CD4-positive, alpha-beta memory T cell (primary cell): ENCODE measurements at regions not wholly inside any gene's neighbourhood (a gene's known extent, or its start where the extent isn't known, plus 50 kb on each side); places are given as distances from the start of the nearest gene placed in this dataset.

Experiments
- CTCF ChIA-PET: fragments of 350-600 bp; sonication (Branson Sonifier 250); formaldehyde crosslinking; loops from one replicate; lab custom pipeline; 2021; ENCODE audit warnings: inconsistent platforms; ENCODE audit not compliant: partially characterized antibody; lab: Charles Lee
- POLR2A ChIA-PET: fragments of 350-600 bp; sonication (Branson Sonifier 250); formaldehyde crosslinking; loops from one replicate; lab custom pipeline; 2021; ENCODE audit not compliant: partially characterized antibody; lab: Charles Lee
- DNase-seq, 5 donors: peaks; one replicate each; pipeline versions ENCODE4 v3.0.0 to v3.0.0-alpha.2; 2020 to 2022; ENCODE audit warnings: mixed read lengths in 1 of 5
- H3K27ac ChIP-seq: one replicate; pipeline ENCODE4 v1.7.0; 2013; ENCODE audit warnings: low read depth, low read length
- H3K27me3 ChIP-seq: 2 replicates; pipeline ENCODE4 v1.7.0; 2013; ENCODE audit warnings: mild to moderate bottlenecking, low read length, moderate library complexity; ENCODE audit not compliant: insufficient read depth
- H3K36me3 ChIP-seq: 2 replicates; pipeline ENCODE4 v1.7.0; 2013; ENCODE audit warnings: mild to moderate bottlenecking, low read length, moderate library complexity; ENCODE audit not compliant: insufficient read depth
- H3K4me1 ChIP-seq: 2 replicates; pipeline ENCODE4 v1.7.0; 2013; ENCODE audit warnings: mild to moderate bottlenecking, low read length, moderate library complexity; ENCODE audit not compliant: insufficient read depth
- H3K4me3 ChIP-seq, 2 donors: one replicate each; pipeline ENCODE4 v1.7.0; 2013; ENCODE audit warnings: low read length in 2 of 2, mild to moderate bottlenecking in 1 of 2
- H3K9me3 ChIP-seq, 2 donors: one replicate each; pipeline ENCODE4 v1.7.0; 2013; ENCODE audit warnings: low read length in 2 of 2, control low read depth in 1 of 2; ENCODE audit not compliant: control insufficient read depth in 1 of 2
- H3K27ac Mint-ChIP-seq, 7 donors: one replicate each; pipeline ENCODE4 v1.8.0; 2020 to 2021; ENCODE audit warnings: mixed read lengths in 7 of 7, mild to moderate bottlenecking in 6 of 7, inconsistent platforms in 3 of 7, moderate library complexity in 3 of 7
- H3K27me3 Mint-ChIP-seq, 2 donors: one replicate each; pipeline ENCODE4 v1.8.0; 2020 to 2021; ENCODE audit warnings: mixed read lengths in 2 of 2
- H3K36me3 Mint-ChIP-seq, 2 donors: one replicate each; pipeline ENCODE4 v1.8.0; 2020 to 2021; ENCODE audit warnings: mixed read lengths in 2 of 2, inconsistent platforms in 1 of 2, mild to moderate bottlenecking in 1 of 2
- H3K4me1 Mint-ChIP-seq, 4 donors: one replicate each; pipeline ENCODE4 v1.8.0; 2020 to 2021; ENCODE audit warnings: mixed read lengths in 4 of 4, mild to moderate bottlenecking in 1 of 4
- H3K4me3 Mint-ChIP-seq, 8 donors: one replicate each; pipeline ENCODE4 v1.8.0; 2020 to 2021; ENCODE audit warnings: mixed read lengths in 8 of 8, mild to moderate bottlenecking in 7 of 8, moderate library complexity in 6 of 8, inconsistent platforms in 3 of 8
- H3K9me3 Mint-ChIP-seq, 8 donors: one replicate each; pipeline ENCODE4 v1.8.0; 2020 to 2021; ENCODE audit warnings: mixed read lengths in 8 of 8, mild to moderate bottlenecking in 5 of 8, inconsistent platforms in 3 of 8, moderate library complexity in 1 of 8
- intact Hi-C: fragments of 100-400 bp; cut with micrococcal nuclease; formaldehyde crosslinking; loops from one replicate; pipeline ENCODE4 v1.15.1; 2023

- H3K4me3 Mint-ChIP-seq, result no peak overlapping the region
- peaks cover 5% of the 10 kb centered on the region for H3K27me3 ChIP-seq
- H3K36me3 Mint-ChIP-seq, result no peaks in the 10 kb centered on the region
- CTCF ChIA-PET, result no interaction called here
- H3K27ac Mint-ChIP-seq, result no peak overlapping the region
- H3K4me1 Mint-ChIP-seq, result no peaks in the 10 kb centered on the region
- H3K27ac ChIP-seq, result no peak overlapping the region
- H3K4me1 ChIP-seq, result no peaks in the 10 kb centered on the region
- POLR2A ChIA-PET, result no interaction called here
- no peak for DNase-seq
- H3K9me3 ChIP-seq, result no peaks in the 10 kb centered on the region
- H3K4me3 ChIP-seq, result no peak overlapping the region
- no peaks in the 10 kb centered on the region for H3K36me3 ChIP-seq
- intact Hi-C loops, result no loop called here
- H3K27me3 Mint-ChIP-seq, result peaks cover 11 to 17% of the 10 kb centered on the region in 2 donors
- peaks cover 0 to 3% (median 0%) of the 10 kb centered on the region in 8 donors for H3K9me3 Mint-ChIP-seq
These were observed 213.1 kb upstream of the NOCT start for GRCh38 chr4:138802499-138802898.

- H3K9me3 ChIP-seq, result no peaks in the 10 kb centered on the region
- Mint-ChIP-seq H3K4me1 (no peaks in the 10 kb centered on the region), H3K4me3 (no peak overlapping the region), H3K27me3 (peaks cover 9 to 14% of the 10 kb centered on the region in 2 donors), H3K27ac (no peak overlapping the region), H3K36me3 (no peaks in the 10 kb centered on the region), H3K9me3 (peaks cover 0 to 2% (median 0%) of the 10 kb centered on the region in 8 donors)
- no peaks in the 10 kb centered on the region for H3K4me1 ChIP-seq
- ChIA-PET CTCF (no interaction called here), POLR2A (interaction anchor here (0.5 kb wide), 1 partner anchor 9 kb away, joined by 3 read pairs; no protein-coding TSS in a partner anchor)
- H3K4me3 ChIP-seq, result no peak overlapping the region
- no peaks in the 10 kb centered on the region for H3K36me3 ChIP-seq
- no peak overlapping the region for H3K27ac ChIP-seq
- peaks cover 5% of the 10 kb centered on the region for H3K27me3 ChIP-seq
- DNase-seq, result no peak
- intact Hi-C loops, result no loop called here
These were observed 215.2 kb upstream of the NOCT start for GRCh38 chr4:138800421-138800820.

- DNase-seq, result no peak
- POLR2A ChIA-PET, result no interaction called here
- Mint-ChIP-seq H3K9me3 (no peaks in the 10 kb centered on the region), H3K27me3 (peaks cover 2 to 6% of the 10 kb centered on the region in 2 donors), H3K4me1 (no peaks in the 10 kb centered on the region), H3K4me3 (no peak overlapping the region), H3K27ac (peak overlapping the region in 1 of 7 donors; percentile 72), H3K36me3 (no peaks in the 10 kb centered on the region)
- Histone ChIP-seq H3K27me3 (no peaks in the 10 kb centered on the region), H3K9me3 (no peaks in the 10 kb centered on the region), H3K36me3 (no peaks in the 10 kb centered on the region), H3K4me3 (no peak overlapping the region), H3K27ac (no peak overlapping the region), H3K4me1 (no peaks in the 10 kb centered on the region)
- intact Hi-C loops, result no loop called here
- CTCF ChIA-PET, result no interaction called here
These were observed 217.2 kb upstream of the NOCT start for GRCh38 chr4:138798404-138798803.

- no peak overlapping the region for H3K27ac ChIP-seq
- Mint-ChIP-seq H3K27me3 (peaks cover 5 to 8% of the 10 kb centered on the region in 2 donors), H3K4me3 (no peak overlapping the region), H3K27ac (no peak overlapping the region), H3K9me3 (no peaks in the 10 kb centered on the region), H3K4me1 (no peaks in the 10 kb centered on the region), H3K36me3 (no peaks in the 10 kb centered on the region)
- intact Hi-C loops, result no loop called here
- no peak overlapping the region for H3K4me3 ChIP-seq
- H3K27me3 ChIP-seq, result no peaks in the 10 kb centered on the region
- H3K36me3 ChIP-seq, result no peaks in the 10 kb centered on the region
- DNase-seq, result no peak
- ChIA-PET POLR2A (no interaction called here), CTCF (no interaction called here)
- no peaks in the 10 kb centered on the region for H3K9me3 ChIP-seq
- H3K4me1 ChIP-seq, result no peaks in the 10 kb centered on the region
These were observed 217.9 kb upstream of the NOCT start for GRCh38 chr4:138797646-138798045.

GRCh38 chr4:138796761-138797160, 218.8 kb upstream of the NOCT start:
- Mint-ChIP-seq H3K27ac (no peak overlapping the region), H3K36me3 (no peaks in the 10 kb centered on the region), H3K27me3 (peaks cover 5 to 10% of the 10 kb centered on the region in 2 donors), H3K4me3 (no peak overlapping the region), H3K4me1 (no peaks in the 10 kb centered on the region), H3K9me3 (no peaks in the 10 kb centered on the region)
- intact Hi-C loops, result no loop called here
- DNase-seq, result no peak
- Histone ChIP-seq H3K27me3 (no peaks in the 10 kb centered on the region), H3K4me3 (no peak overlapping the region), H3K9me3 (no peaks in the 10 kb centered on the region), H3K36me3 (no peaks in the 10 kb centered on the region), H3K27ac (no peak overlapping the region), H3K4me1 (no peaks in the 10 kb centered on the region)
- CTCF ChIA-PET, result no interaction called here
- POLR2A ChIA-PET, result no interaction called here

GRCh38 chr4:138790706-138791340, 224.8 kb upstream of the NOCT start:
- peaks cover 3 to 8% of the 10 kb centered on the region in 2 donors for H3K27me3 Mint-ChIP-seq
- Histone ChIP-seq H3K4me3 (no peak overlapping the region), H3K9me3 (no peaks in the 10 kb centered on the region), H3K36me3 (no peaks in the 10 kb centered on the region), H3K4me1 (no peaks in the 10 kb centered on the region), H3K27ac (no peak overlapping the region), H3K27me3 (no peaks in the 10 kb centered on the region)
- no peak for DNase-seq
- H3K27ac Mint-ChIP-seq, result no peak overlapping the region
- CTCF ChIA-PET, result no interaction called here
- intact Hi-C loops, result no loop called here
- no peaks in the 10 kb centered on the region for H3K36me3 Mint-ChIP-seq
- H3K4me1 Mint-ChIP-seq, result no peaks in the 10 kb centered on the region
- POLR2A ChIA-PET, result no interaction called here
- no peak overlapping the region for H3K4me3 Mint-ChIP-seq
- peaks cover 0 to 3% (median 0%) of the 10 kb centered on the region in 8 donors for H3K9me3 Mint-ChIP-seq

GRCh38 chr4:138789796-138790195, 225.8 kb upstream of the NOCT start:
- Mint-ChIP-seq H3K36me3 (no peaks in the 10 kb centered on the region), H3K4me3 (no peak overlapping the region), H3K27ac (no peak overlapping the region), H3K27me3 (peaks cover 3 to 8% of the 10 kb centered on the region in 2 donors), H3K9me3 (peaks cover 0 to 3% (median 0%) of the 10 kb centered on the region in 8 donors), H3K4me1 (no peaks in the 10 kb centered on the region)
- DNase-seq, result no peak
- POLR2A ChIA-PET, result no interaction called here
- Histone ChIP-seq H3K27ac (no peak overlapping the region), H3K9me3 (no peaks in the 10 kb centered on the region), H3K36me3 (no peaks in the 10 kb centered on the region), H3K4me3 (no peak overlapping the region), H3K4me1 (no peaks in the 10 kb centered on the region), H3K27me3 (no peaks in the 10 kb centered on the region)
- CTCF ChIA-PET, result no interaction called here
- intact Hi-C loops, result no loop called here
